ENCODE measurements at regions not wholly inside any gene's neighbourhood (a gene's known extent, or its start where the extent isn't known, plus 50 kb on each side); places are given as distances from the start of the nearest gene placed in this dataset.

- Mint-ChIP-seq H3K4me3 (no peak overlapping the region), H3K27ac (no peak overlapping the region), H3K36me3 (no peaks in the 10 kb centered on the region), H3K27me3 (ENCODE audit: low read depth in 3 of 3) (no peaks in the 10 kb centered on the region), H3K4me1 (no peaks in the 10 kb centered on the region), H3K9me3 (peaks cover 0 to 8% (median 0%) of the 10 kb centered on the region in 7 donors)
- H4K20me1 ChIP-seq (ENCODE audit: insufficient read depth, low read length): no peaks in the 10 kb centered on the region
- H3K9ac ChIP-seq (ENCODE audit: insufficient read depth, low read length, poor library complexity, severe bottlenecking): no peak overlapping the region
- DNase-seq: no peak
- H3K4me3 ChIP-seq (replicated peaks in 1 of 3; ENCODE audit: low read depth in 2 of 3, low read length in 3 of 3): no peak overlapping the region
- no peak for TF ChIP-seq CTCF (IDR thresholded peaks at IDR 0.05)
- H3K36me3 ChIP-seq (replicated peaks in 1 of 2; ENCODE audit: control insufficient read depth in 1 of 2, insufficient read depth in 2 of 2, low read length in 2 of 2): no peaks in the 10 kb centered on the region
- WGBS (ENCODE audit: insufficient coverage): no CpG with 5 or more reads among the region's 2 CpGs
- H3K4me2 ChIP-seq (replicated peaks; ENCODE audit: extremely low read depth, low read length, poor library complexity, severe bottlenecking): no peak overlapping the region
- no peak overlapping the region for H2AFZ ChIP-seq (ENCODE audit: insufficient read depth, low read depth, low read length, poor library complexity, severe bottlenecking)
- no peak overlapping the region for H3K27ac ChIP-seq (ENCODE audit: low read depth in 1 of 2, low read length in 2 of 2)
- no peaks in the 10 kb centered on the region for H3K79me2 ChIP-seq (ENCODE audit: insufficient read depth, low read length)
- no peaks in the 10 kb centered on the region for H3K4me1 ChIP-seq (ENCODE audit: control insufficient read depth in 1 of 2, insufficient read depth in 2 of 2, low read length in 2 of 2)
- H3K27me3 ChIP-seq (ENCODE audit: control insufficient read depth in 2 of 2, insufficient read depth in 2 of 2, low read length in 2 of 2): no peaks in the 10 kb centered on the region
- H3K9me3 ChIP-seq (replicated peaks in 1 of 2; ENCODE audit: control insufficient read depth in 1 of 2, insufficient read depth in 1 of 2, low read length in 2 of 2): no peaks in the 10 kb centered on the region
- intact Hi-C loops (cut with micrococcal nuclease): no loop called here
Observed at GRCh38 chr6:19159561-19159960, 677.6 kb upstream of the ID4 start.

GRCh38 chr6:19160081-19160730 lies 677.0 kb upstream of the ID4 start:
- no peaks in the 10 kb centered on the region for H3K36me3 ChIP-seq (replicated peaks in 1 of 2; ENCODE audit: control insufficient read depth in 1 of 2, insufficient read depth in 2 of 2, low read length in 2 of 2)
- no peaks in the 10 kb centered on the region for H3K4me1 ChIP-seq (ENCODE audit: control insufficient read depth in 1 of 2, insufficient read depth in 2 of 2, low read length in 2 of 2)
- intact Hi-C loops (cut with micrococcal nuclease): no loop called here
- H3K4me3 ChIP-seq (replicated peaks in 1 of 3; ENCODE audit: low read depth in 2 of 3, low read length in 3 of 3): no peak overlapping the region
- Mint-ChIP-seq H3K36me3 (no peaks in the 10 kb centered on the region), H3K27ac (no peak overlapping the region), H3K4me3 (no peak overlapping the region), H3K4me1 (no peaks in the 10 kb centered on the region), H3K9me3 (peaks cover 0 to 8% (median 0%) of the 10 kb centered on the region in 7 donors), H3K27me3 (ENCODE audit: low read depth in 3 of 3) (no peaks in the 10 kb centered on the region)
- H3K9ac ChIP-seq (ENCODE audit: insufficient read depth, low read length, poor library complexity, severe bottlenecking): no peak overlapping the region
- no peaks in the 10 kb centered on the region for H3K27me3 ChIP-seq (ENCODE audit: control insufficient read depth in 2 of 2, insufficient read depth in 2 of 2, low read length in 2 of 2)
- H3K4me2 ChIP-seq (replicated peaks; ENCODE audit: extremely low read depth, low read length, poor library complexity, severe bottlenecking): no peak overlapping the region
- H4K20me1 ChIP-seq (ENCODE audit: insufficient read depth, low read length): no peaks in the 10 kb centered on the region
- TF ChIP-seq CTCF (IDR thresholded peaks at IDR 0.05): no peak
- no peak for DNase-seq
- no peak overlapping the region for H2AFZ ChIP-seq (ENCODE audit: insufficient read depth, low read depth, low read length, poor library complexity, severe bottlenecking)
- no peaks in the 10 kb centered on the region for H3K79me2 ChIP-seq (ENCODE audit: insufficient read depth, low read length)
- no CpG with 5 or more reads among the region's 2 CpGs for WGBS (ENCODE audit: insufficient coverage)
- no peak overlapping the region for H3K27ac ChIP-seq (ENCODE audit: low read depth in 1 of 2, low read length in 2 of 2)
- no peaks in the 10 kb centered on the region for H3K9me3 ChIP-seq (replicated peaks in 1 of 2; ENCODE audit: control insufficient read depth in 1 of 2, insufficient read depth in 1 of 2, low read length in 2 of 2)

Data from CD14-positive monocyte (primary cell).